ENCODE measurements at regions not wholly inside any gene's neighbourhood (a gene's known extent, or its start where the extent isn't known, plus 50 kb on each side); places are given as distances from the start of the nearest gene placed in this dataset.

- TF ChIP-seq POLR2A (IDR thresholded peaks at IDR 0.05) (no peak), CTCF (IDR thresholded peaks at IDR 0.05) (no peak)
- no peak for DNase-seq
- no peaks in the 10 kb centered on the region for H3K4me1 ChIP-seq
- intact Hi-C loops (cut with DNase I; ENCODE audit: low total_unique reads): no loop called here
- no peaks in the 10 kb centered on the region for H3K27me3 ChIP-seq
- H3K27ac ChIP-seq: no peak overlapping the region
- H3K9me3 ChIP-seq: no peaks in the 10 kb centered on the region
- H3K4me3 ChIP-seq: no peak overlapping the region
- no peaks in the 10 kb centered on the region for H3K36me3 ChIP-seq
Measured at GRCh38 chr14:65286443-65286842, 126.1 kb upstream of the FUT8 start.

- Histone ChIP-seq H3K36me3 (no peaks in the 10 kb centered on the region), H3K4me3 (no peak overlapping the region), H3K27me3 (no peaks in the 10 kb centered on the region), H3K27ac (no peak overlapping the region), H3K9me3 (no peaks in the 10 kb centered on the region), H3K4me1 (no peaks in the 10 kb centered on the region)
- DNase-seq: no peak
- TF ChIP-seq CTCF (IDR thresholded peaks at IDR 0.05) (no peak), POLR2A (IDR thresholded peaks at IDR 0.05) (no peak)
- intact Hi-C loops (cut with DNase I; ENCODE audit: low total_unique reads): no loop called here
Measured at GRCh38 chr14:65287264-65288131, 125.0 kb upstream of the FUT8 start.

GRCh38 chr14:65290830-65291229 is 121.7 kb upstream of the FUT8 start:
- H3K4me3 ChIP-seq: no peak overlapping the region
- H3K27me3 ChIP-seq: no peaks in the 10 kb centered on the region
- H3K9me3 ChIP-seq: no peaks in the 10 kb centered on the region
- intact Hi-C loops (cut with DNase I; ENCODE audit: low total_unique reads): no loop called here
- H3K4me1 ChIP-seq: no peaks in the 10 kb centered on the region
- DNase-seq: no peak
- TF ChIP-seq POLR2A (IDR thresholded peaks at IDR 0.05) (no peak), CTCF (IDR thresholded peaks at IDR 0.05) (no peak)
- no peak overlapping the region for H3K27ac ChIP-seq
- no peaks in the 10 kb centered on the region for H3K36me3 ChIP-seq

- H3K9me3 ChIP-seq: no peaks in the 10 kb centered on the region
- no peak overlapping the region for H3K27ac ChIP-seq
- no peak for DNase-seq
- H3K4me1 ChIP-seq: no peaks in the 10 kb centered on the region
- intact Hi-C loops (cut with DNase I; ENCODE audit: low total_unique reads): no loop called here
- no peak for TF ChIP-seq POLR2A (IDR thresholded peaks at IDR 0.05)
- TF ChIP-seq CTCF (IDR thresholded peaks at IDR 0.05): no peak
- H3K36me3 ChIP-seq: no peaks in the 10 kb centered on the region
- no peak overlapping the region for H3K4me3 ChIP-seq
- H3K27me3 ChIP-seq: no peaks in the 10 kb centered on the region
Measured at GRCh38 chr14:65291531-65291930, 121.0 kb upstream of the FUT8 start.

- no peak for DNase-seq
- intact Hi-C loops (cut with DNase I; ENCODE audit: low total_unique reads): no loop called here
- no peak overlapping the region for H3K27ac ChIP-seq
- TF ChIP-seq POLR2A (IDR thresholded peaks at IDR 0.05): no peak
- TF ChIP-seq CTCF (IDR thresholded peaks at IDR 0.05): no peak
- no peaks in the 10 kb centered on the region for H3K36me3 ChIP-seq
- no peaks in the 10 kb centered on the region for H3K4me1 ChIP-seq
- no peaks in the 10 kb centered on the region for H3K9me3 ChIP-seq
- no peak overlapping the region for H3K4me3 ChIP-seq
- H3K27me3 ChIP-seq: no peaks in the 10 kb centered on the region
Measured at GRCh38 chr14:65294816-65295215, 117.7 kb upstream of the FUT8 start.
